ENCODE measurements at regions not wholly inside any gene's neighbourhood (a gene's known extent, or its start where the extent isn't known, plus 50 kb on each side); places are given as distances from the start of the nearest gene placed in this dataset.

GRCh38 chr6:104322841-104323240 is 536.9 kb downstream of the HACE1 start:
- no peak for TF ChIP-seq CTCF (IDR thresholded peaks at IDR 0.05; ENCODE audit: poor library complexity, severe bottlenecking)
- no peak for TF ChIP-seq REST (IDR thresholded peaks at IDR 0.05; ENCODE audit: borderline replicate concordance)
- TF ChIP-seq RAD21 (conservative IDR thresholded peaks at IDR 0.05): no peak
- TF ChIP-seq POLR2AphosphoS5 (IDR thresholded peaks at IDR 0.05): no peak
- TF ChIP-seq EZH2 (IDR thresholded peaks at IDR 0.05; ENCODE audit: borderline replicate concordance, insufficient read depth, low read length, poor library complexity, severe bottlenecking): no peak
- no peak for TF ChIP-seq EP300 (conservative IDR thresholded peaks at IDR 0.05; ENCODE audit: poor library complexity, severe bottlenecking)
- no peak for TF ChIP-seq TAF1 (IDR thresholded peaks at IDR 0.05; ENCODE audit: low read depth)
- TF ChIP-seq SMC3 (conservative IDR thresholded peaks at IDR 0.05; ENCODE audit: poor library complexity): no peak
- no peak for TF ChIP-seq MXI1 (conservative IDR thresholded peaks at IDR 0.05; ENCODE audit: poor library complexity, severe bottlenecking)

GRCh38 chr6:104321301-104321700 is 538.4 kb downstream of the HACE1 start:
- Histone ChIP-seq H3K9ac (ENCODE audit: low read length) (no peak overlapping the region), H3K36me3 (ENCODE audit: insufficient read depth, low read length) (no peaks in the 10 kb centered on the region), H3K27me3 (ENCODE audit: insufficient read depth, low read depth, low read length) (no peaks in the 10 kb centered on the region), H3K4me3 (ENCODE audit: low read length) (no peak overlapping the region), H3K27ac (ENCODE audit: low read length) (no peak overlapping the region), H3K9me3 (ENCODE audit: low read length) (no peaks in the 10 kb centered on the region), H2AFZ (ENCODE audit: low read depth, low read length) (no peak overlapping the region), H3K79me2 (replicated peaks; ENCODE audit: insufficient read depth, low read length) (no peaks in the 10 kb centered on the region), H3K4me2 (ENCODE audit: low read length) (no peak overlapping the region), H3K9me2 (ENCODE audit: insufficient read depth, low read length) (no peaks in the 10 kb centered on the region), H3F3A (ENCODE audit: insufficient read depth, low read length, poor library complexity, severe bottlenecking) (no peaks in the 10 kb centered on the region), H4K20me1 (ENCODE audit: insufficient read depth) (no peaks in the 10 kb centered on the region)
- TF ChIP-seq EP300 (conservative IDR thresholded peaks at IDR 0.05; ENCODE audit: poor library complexity, severe bottlenecking) (no peak), RAD21 (conservative IDR thresholded peaks at IDR 0.05) (no peak), REST (IDR thresholded peaks at IDR 0.05; ENCODE audit: borderline replicate concordance) (no peak)

More at GRCh38 chr6:104322841-104323240, 536.9 kb downstream of the HACE1 start:
- H2AFZ ChIP-seq (ENCODE audit: low read depth, low read length): no peak overlapping the region
- no peaks in the 10 kb centered on the region for H3F3A ChIP-seq (ENCODE audit: insufficient read depth, low read length, poor library complexity, severe bottlenecking)
- no peaks in the 10 kb centered on the region for H4K20me1 ChIP-seq (ENCODE audit: insufficient read depth)
- no peaks in the 10 kb centered on the region for H3K36me3 ChIP-seq (ENCODE audit: insufficient read depth, low read length)
- no peaks in the 10 kb centered on the region for H3K27me3 ChIP-seq (ENCODE audit: insufficient read depth, low read depth, low read length)
- no peak overlapping the region for H3K4me2 ChIP-seq (ENCODE audit: low read length)
- H3K9me2 ChIP-seq (ENCODE audit: insufficient read depth, low read length): no peaks in the 10 kb centered on the region
- H3K9me3 ChIP-seq (ENCODE audit: low read length): no peaks in the 10 kb centered on the region
- H3K9ac ChIP-seq (ENCODE audit: low read length): no peak overlapping the region
- H3K79me2 ChIP-seq (replicated peaks; ENCODE audit: insufficient read depth, low read length): no peaks in the 10 kb centered on the region
- H3K27ac ChIP-seq (ENCODE audit: low read length): peak overlapping the region; percentile 19
- H3K4me3 ChIP-seq (ENCODE audit: low read length): no peak overlapping the region
